SK-MEL-5 (cell line): ENCODE measurements at regions not wholly inside any gene's neighbourhood (a gene's known extent, or its start where the extent isn't known, plus 50 kb on each side); places are given as distances from the start of the nearest gene placed in this dataset.

Experiments
- DNase-seq: peaks from one replicate; pipeline ENCODE4 v3.0.0-alpha.2; 2016; ENCODE audit warnings: low read depth, low spot score
- in situ Hi-C: cut with HindIII; loops from 2 replicates; pipeline ENCODE4 v1.10.0; 2016; ENCODE audit warnings: low sequenced_read_pairs, high pct_unique_total_duplicates, low pct_unique_long_range_greater_than_20kb

- DNase-seq: no peak
- in situ Hi-C loops: no loop called here
These were observed 164.1 kb upstream of the SYNDIG1 start for GRCh38 chr20:24305371-24305770.

- DNase-seq: no peak
- in situ Hi-C loops: no loop called here
These were observed 165.1 kb upstream of the SYNDIG1 start for GRCh38 chr20:24304291-24304690.

GRCh38 chr20:24303393-24304170 is 165.8 kb upstream of the SYNDIG1 start:
- DNase-seq: peak; percentile 11
- in situ Hi-C loops: no loop called here

- in situ Hi-C loops: no loop called here
- DNase-seq: no peak
These were observed 171.4 kb upstream of the SYNDIG1 start for GRCh38 chr20:24297993-24298392.

- in situ Hi-C loops: no loop called here
- no peak for DNase-seq
These were observed 172.8 kb upstream of the SYNDIG1 start for GRCh38 chr20:24296477-24297261.

GRCh38 chr20:24291014-24291413 is 178.4 kb upstream of the SYNDIG1 start:
- no peak for DNase-seq
- in situ Hi-C loops: no loop called here

- in situ Hi-C loops: no loop called here
- no peak for DNase-seq
These were observed 179.5 kb upstream of the SYNDIG1 start for GRCh38 chr20:24289737-24290481.

- in situ Hi-C loops: no loop called here
These were observed 186.2 kb upstream of the SYNDIG1 start for GRCh38 chr20:24283186-24283585.

GRCh38 chr20:24277196-24277595 is 192.2 kb upstream of the SYNDIG1 start:
- in situ Hi-C loops: no loop called here
- no peak for DNase-seq

More at GRCh38 chr20:24283186-24283585, 186.2 kb upstream of the SYNDIG1 start:
- DNase-seq: no peak

- in situ Hi-C loops: no loop called here
- DNase-seq: no peak
These were observed 193.3 kb upstream of the SYNDIG1 start for GRCh38 chr20:24275946-24276705.

- no peak for DNase-seq
- in situ Hi-C loops: no loop called here
These were observed 196.2 kb upstream of the SYNDIG1 start for GRCh38 chr20:24273251-24273650.

- DNase-seq: no peak
- in situ Hi-C loops: no loop called here
These were observed 208.1 kb upstream of the SYNDIG1 start for GRCh38 chr20:24261351-24261750.

- in situ Hi-C loops: no loop called here
- DNase-seq: no peak
These were observed 212.3 kb upstream of the SYNDIG1 start for GRCh38 chr20:24257171-24257570.

GRCh38 chr20:24256307-24256706 is 213.1 kb upstream of the SYNDIG1 start:
- in situ Hi-C loops: no loop called here
- no peak for DNase-seq

GRCh38 chr20:24254480-24254879 is 214.9 kb upstream of the SYNDIG1 start:
- in situ Hi-C loops: no loop called here
- no peak for DNase-seq

- in situ Hi-C loops: no loop called here
- DNase-seq: no peak
These were observed 216.1 kb upstream of the SYNDIG1 start for GRCh38 chr20:24253321-24253720.

- no peak for DNase-seq
- in situ Hi-C loops: no loop called here
These were observed 224.3 kb upstream of the SYNDIG1 start for GRCh38 chr20:24245094-24245493.

GRCh38 chr20:24242763-24243162 is 226.7 kb upstream of the SYNDIG1 start:
- in situ Hi-C loops: no loop called here

More at GRCh38 chr20:24242763-24243162, 226.7 kb upstream of the SYNDIG1 start:
- DNase-seq: no peak
